Cardiac septum (tissue), 1 donor: ENCODE measurements at regions not wholly inside any gene's neighbourhood (a gene's known extent, or its start where the extent isn't known, plus 50 kb on each side); places are given as distances from the start of the nearest gene placed in this dataset.
"Not testable (repeated sequence)": the region's sequence is repeated elsewhere in the genome, so short reads cannot be mapped to it uniquely, and the experiment has no call there.

Experiments
- DNase-seq: peaks from one replicate; pipeline ENCODE4 v3.0.0-alpha.2; 2020; ENCODE audit warnings: low spot score
- intact Hi-C: fragments of 100-400 bp; cut with DNase I; formaldehyde crosslinking; loops from one replicate; pipeline ENCODE4 v1.14.0; 2022
- donor health status: DM: no; HTN: no; CAD: no.

DNA sequence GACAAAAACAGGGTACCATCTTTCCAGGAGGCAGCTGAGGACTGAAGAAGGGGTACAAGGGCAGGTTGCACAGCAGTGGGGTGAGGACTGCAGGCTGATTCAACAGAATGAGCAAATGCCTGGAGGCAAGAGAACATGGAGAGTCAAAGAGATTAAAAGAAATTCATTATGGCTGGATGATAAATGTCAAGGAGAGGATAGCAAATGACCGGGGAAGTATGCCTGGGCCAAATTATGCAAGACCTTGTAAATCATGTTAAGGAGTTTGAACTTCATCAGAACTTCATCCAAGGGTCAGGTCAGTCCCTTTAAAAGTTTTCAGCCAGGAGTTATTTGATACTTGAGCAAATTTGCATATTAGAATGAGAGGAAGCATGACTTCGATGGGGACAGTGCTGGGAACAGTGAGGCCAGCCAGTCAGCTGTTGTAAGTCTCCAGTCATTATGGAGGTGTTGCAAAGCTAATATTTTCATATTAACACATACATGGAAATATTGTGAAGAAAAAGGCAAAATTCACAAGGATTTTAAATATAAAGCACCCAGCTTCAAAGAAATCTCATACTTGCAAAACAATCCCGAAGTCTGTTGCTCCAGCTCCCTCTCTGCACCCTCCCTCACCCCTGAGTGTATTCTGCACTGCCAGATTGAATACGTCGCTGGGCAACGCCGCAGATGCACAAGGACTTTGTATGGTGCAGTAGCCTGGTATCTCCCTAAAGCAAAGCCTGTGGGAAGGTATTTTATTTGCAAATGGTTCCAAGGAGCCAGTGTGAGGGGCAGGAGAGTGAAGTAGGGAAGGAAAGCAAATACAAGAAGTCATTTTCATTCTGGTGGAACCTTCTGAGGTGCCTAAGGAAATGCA is 509.8 kb upstream of the TLE4 start:
- intact Hi-C loops, result no loop called here
- no peak for DNase-seq

DNA sequence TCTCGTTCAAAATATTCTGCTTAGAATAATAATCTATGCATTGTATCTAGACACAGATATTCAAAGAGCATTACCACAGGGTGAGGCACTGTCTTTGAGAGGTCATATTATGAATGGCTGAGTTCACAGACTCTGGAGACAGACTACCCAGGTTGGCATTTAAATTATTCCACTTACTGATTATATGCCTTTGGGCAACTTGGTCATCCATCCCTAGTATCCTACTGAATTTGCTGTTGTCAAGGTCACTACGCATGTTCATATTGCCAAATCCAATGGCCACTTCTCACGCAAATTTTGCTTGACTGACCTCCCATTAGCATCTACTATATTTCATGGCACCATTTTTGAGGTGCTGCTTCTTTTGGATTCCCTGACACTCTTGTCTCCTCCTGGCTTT is 498.6 kb upstream of the TLE4 start:
- DNase-seq, result no peak
- intact Hi-C loops, result no loop called here

DNA sequence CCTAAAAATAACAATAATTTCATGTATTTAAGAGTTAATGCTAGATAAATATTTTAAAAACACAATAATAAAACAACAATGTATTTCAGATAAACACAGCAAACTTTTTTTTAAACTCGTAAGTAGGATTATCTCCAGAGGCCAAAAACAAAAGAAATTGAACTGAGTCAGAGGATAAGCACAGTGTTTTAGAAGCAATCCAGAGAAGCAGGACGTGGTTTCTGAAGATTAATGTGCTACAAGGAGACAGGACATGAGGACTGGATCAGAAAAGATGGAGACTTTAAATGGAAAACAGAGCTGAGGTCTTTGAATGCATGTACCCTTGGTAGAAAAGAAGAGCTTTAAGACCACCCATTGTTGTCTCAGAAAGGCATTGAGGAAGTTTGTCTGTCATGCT is 491.2 kb upstream of the TLE4 start:
- intact Hi-C loops, result no loop called here
- DNase-seq, result no peak

GRCh38 chr9:79083621-79084020 is 488.1 kb upstream of the TLE4 start:
- intact Hi-C loops, result no loop called here
- no peak for DNase-seq

GRCh38 chr9:79087133-79087532 is 484.6 kb upstream of the TLE4 start:
- DNase-seq, result no peak
- intact Hi-C loops, result no loop called here

GRCh38 chr9:79089054-79089560 is 482.7 kb upstream of the TLE4 start:
- intact Hi-C loops, result no loop called here
- DNase-seq, result no peak

DNA sequence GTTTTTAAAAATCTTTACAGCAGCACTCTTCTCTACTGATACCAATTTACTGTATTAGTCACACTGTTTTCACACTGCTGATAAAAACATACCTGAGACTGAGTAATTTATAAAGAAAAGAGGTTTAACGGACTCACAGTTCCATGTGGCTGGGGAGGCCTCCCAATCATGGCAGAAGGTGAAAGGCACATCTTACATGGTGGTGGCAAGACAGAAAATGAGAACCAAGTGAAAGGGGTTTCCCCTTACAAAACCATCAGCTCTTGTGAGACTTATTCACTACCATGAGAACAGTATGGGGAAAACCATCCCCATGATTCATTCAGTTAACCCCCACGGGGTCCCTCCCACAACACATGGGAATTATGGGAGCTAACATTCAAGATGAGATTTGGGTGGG is 481.9 kb upstream of the TLE4 start:
- DNase-seq, intact Hi-C loops: not testable (repeated sequence)

GRCh38 chr9:79103257-79103656 is 468.5 kb upstream of the TLE4 start:
- DNase-seq, intact Hi-C loops: not testable (repeated sequence)

GRCh38 chr9:79104216-79104615 is 467.5 kb upstream of the TLE4 start:
- intact Hi-C loops, result no loop called here
- DNase-seq, result no peak

DNA sequence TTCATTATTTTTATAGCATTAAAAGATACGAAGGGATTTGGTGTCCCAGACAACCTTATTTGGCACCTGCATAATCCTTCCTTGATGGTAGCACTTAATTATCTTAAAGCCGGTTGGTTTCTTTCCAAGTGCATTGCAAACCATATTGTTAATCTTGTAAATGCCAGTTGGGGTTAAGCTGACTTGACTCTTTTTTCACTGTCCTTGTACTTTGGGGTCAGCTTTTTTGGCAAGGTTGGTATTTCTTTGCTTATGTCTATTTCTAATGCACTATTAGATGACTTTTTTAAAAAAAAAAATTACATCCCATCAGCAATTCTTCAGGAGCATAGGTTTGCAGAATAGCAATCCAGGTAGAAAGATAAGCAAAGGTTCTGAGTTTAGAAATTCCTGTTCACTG is 466.8 kb upstream of the TLE4 start:
- DNase-seq, result no peak
- intact Hi-C loops, result no loop called here

GRCh38 chr9:79107911-79108676 is 463.7 kb upstream of the TLE4 start:
- DNase-seq, result no peak
- intact Hi-C loops, result no loop called here

GRCh38 chr9:79111653-79112052 is 460.1 kb upstream of the TLE4 start:
- DNase-seq, result no peak
- intact Hi-C loops, result no loop called here

GRCh38 chr9:79115176-79115575 is 456.6 kb upstream of the TLE4 start:
- no peak for DNase-seq
- intact Hi-C loops, result no loop called here

DNA sequence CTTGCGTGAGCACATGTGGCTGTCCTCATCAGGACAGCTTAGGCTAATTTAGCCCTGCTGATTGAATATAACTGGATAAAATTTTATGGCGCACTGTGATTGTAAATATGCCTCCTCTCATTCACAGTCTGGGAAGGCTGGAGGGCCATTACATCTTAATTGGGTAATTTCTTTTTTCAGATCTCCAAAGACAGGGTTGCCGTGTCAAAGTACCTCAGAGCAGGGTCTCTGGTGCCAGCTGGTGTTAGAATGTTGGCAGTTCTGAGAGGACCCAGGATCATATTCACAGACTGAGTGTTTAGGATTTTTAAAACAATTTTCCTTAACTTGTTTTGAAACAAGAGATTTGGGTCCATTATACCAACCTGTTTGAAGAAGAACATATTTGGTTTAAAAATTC is 455.7 kb upstream of the TLE4 start:
- intact Hi-C loops, result no loop called here

DNA sequence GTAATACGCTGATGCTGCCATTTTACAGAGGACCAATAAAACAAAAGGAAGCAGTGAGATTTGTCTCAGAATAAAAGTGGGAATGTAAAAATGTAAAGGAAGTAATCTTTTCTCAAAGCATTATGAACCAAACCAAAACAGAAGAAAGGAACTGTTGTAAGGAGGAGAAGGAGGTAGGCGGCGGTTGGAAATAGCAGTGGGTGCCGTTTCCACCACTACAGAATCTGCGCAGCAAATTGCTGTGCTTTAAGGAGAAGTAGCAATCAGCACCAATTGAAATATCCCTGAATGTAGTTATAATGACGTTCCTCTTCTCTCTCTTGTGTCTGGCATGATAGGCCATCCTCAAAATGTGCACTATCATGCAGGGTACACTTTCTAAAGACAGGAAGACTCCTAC is 455.1 kb upstream of the TLE4 start:
- intact Hi-C loops, result no loop called here
- DNase-seq, result no peak

More for the DNA sequence above, 455.7 kb upstream of the TLE4 start:
- no peak for DNase-seq

DNA sequence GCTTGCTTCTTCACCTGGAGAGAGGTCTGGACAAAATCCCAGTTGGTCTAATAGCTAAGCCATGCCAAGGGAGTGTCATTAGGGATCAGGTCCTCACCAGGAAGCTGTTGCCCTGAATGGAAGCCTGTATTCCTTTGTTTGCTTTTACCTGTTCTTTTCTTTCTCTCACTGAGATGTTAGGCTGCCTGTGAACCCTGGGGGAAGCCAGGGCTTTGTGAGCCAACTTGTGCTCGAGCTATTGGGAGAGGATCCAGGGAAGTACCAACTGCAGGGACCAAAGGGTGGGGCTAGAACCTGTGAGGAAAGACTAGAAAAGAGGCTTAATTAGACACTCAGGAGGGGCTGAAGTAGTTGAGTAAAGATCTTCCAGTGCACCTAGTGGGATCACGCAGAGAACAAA is 451.2 kb upstream of the TLE4 start:
- intact Hi-C loops, result no loop called here

GRCh38 chr9:79120941-79121340 is 450.8 kb upstream of the TLE4 start:
- intact Hi-C loops, result no loop called here
- DNase-seq, result no peak

More for the DNA sequence above, 451.2 kb upstream of the TLE4 start:
- DNase-seq, result no peak

GRCh38 chr9:79123415-79123814 is 448.4 kb upstream of the TLE4 start:
- intact Hi-C loops, result no loop called here
- DNase-seq, result no peak

- DNase-seq, result no peak
- intact Hi-C loops, result no loop called here
Measured at GRCh38 chr9:79127661-79128060, 444.1 kb upstream of the TLE4 start.

GRCh38 chr9:79129865-79130480 is 441.8 kb upstream of the TLE4 start:
- no peak for DNase-seq

More at GRCh38 chr9:79129865-79130480, 441.8 kb upstream of the TLE4 start:
- intact Hi-C loops, result no loop called here
